ENCODE measurements at regions not wholly inside any gene's neighbourhood (a gene's known extent, or its start where the extent isn't known, plus 50 kb on each side); places are given as distances from the start of the nearest gene placed in this dataset.

DNA sequence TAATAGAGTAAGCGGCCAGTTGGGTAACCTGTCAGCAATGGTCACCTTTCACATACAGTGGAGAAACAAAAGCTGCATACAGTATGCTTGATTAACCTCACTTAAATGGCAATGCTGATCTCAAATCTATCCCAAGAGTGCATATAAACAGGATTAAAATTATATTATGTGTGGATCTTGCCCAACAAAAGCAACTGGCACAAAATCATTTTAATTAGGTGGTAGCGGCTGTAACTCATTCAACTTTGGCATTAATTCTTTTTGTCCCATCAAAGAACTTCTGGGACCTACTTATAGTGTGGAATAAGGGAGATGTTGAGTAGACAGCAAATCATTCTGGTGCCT lies 167.8 kb upstream of the VRK2 start:
- Mint-ChIP-seq H3K4me1 (no peaks in the 10 kb centered on the region), H3K36me3 (no peaks in the 10 kb centered on the region), H3K4me3 (no peak overlapping the region), H3K27me3 (no peaks in the 10 kb centered on the region), H3K9me3 (no peaks in the 10 kb centered on the region), H3K27ac (no peak overlapping the region)
- Histone ChIP-seq H3K36me3 (ENCODE audit: control insufficient read depth, insufficient read depth, low read length) (no peaks in the 10 kb centered on the region), H3K9me3 (ENCODE audit: control insufficient read depth in 2 of 2, low read length in 2 of 2) (no peaks in the 10 kb centered on the region), H3K27me3 (ENCODE audit: control insufficient read depth, insufficient read depth, low read length) (no peaks in the 10 kb centered on the region), H3K4me3 (ENCODE audit: low read depth, low read length) (no peak overlapping the region), H3K4me1 (ENCODE audit: control insufficient read depth, insufficient read depth, low read length, poor library complexity, severe bottlenecking) (no peaks in the 10 kb centered on the region), H3K27ac (ENCODE audit: insufficient read depth, low read length, poor library complexity, severe bottlenecking) (no peak overlapping the region)
- ATAC-seq (ENCODE audit: low read depth in 2 of 2) (no peak), DNase-seq (no peak)

GRCh38 chr2:57880446-57880845 lies 166.2 kb upstream of the VRK2 start:
- no peaks in the 10 kb centered on the region for H3K4me1 Mint-ChIP-seq
- no peak for ATAC-seq (ENCODE audit: low read depth in 2 of 2)
- Histone ChIP-seq H3K4me1 (ENCODE audit: control insufficient read depth, insufficient read depth, low read length, poor library complexity, severe bottlenecking) (no peaks in the 10 kb centered on the region), H3K4me3 (ENCODE audit: low read depth, low read length) (no peak overlapping the region), H3K27ac (ENCODE audit: insufficient read depth, low read length, poor library complexity, severe bottlenecking) (no peak overlapping the region), H3K36me3 (ENCODE audit: control insufficient read depth, insufficient read depth, low read length) (no peaks in the 10 kb centered on the region), H3K9me3 (ENCODE audit: control insufficient read depth in 2 of 2, low read length in 2 of 2) (no peaks in the 10 kb centered on the region), H3K27me3 (ENCODE audit: control insufficient read depth, insufficient read depth, low read length) (no peaks in the 10 kb centered on the region)
- no peak for DNase-seq
- H3K27ac Mint-ChIP-seq: no peak overlapping the region
- H3K27me3 Mint-ChIP-seq: no peaks in the 10 kb centered on the region
- no peaks in the 10 kb centered on the region for H3K36me3 Mint-ChIP-seq
- no peaks in the 10 kb centered on the region for H3K9me3 Mint-ChIP-seq
- H3K4me3 Mint-ChIP-seq: no peak overlapping the region

GRCh38 chr2:57880967-57881366 lies 165.6 kb upstream of the VRK2 start:
- Mint-ChIP-seq H3K27ac (no peak overlapping the region), H3K4me3 (no peak overlapping the region), H3K9me3 (no peaks in the 10 kb centered on the region), H3K36me3 (no peaks in the 10 kb centered on the region), H3K27me3 (no peaks in the 10 kb centered on the region), H3K4me1 (no peaks in the 10 kb centered on the region)
- no peak overlapping the region for H3K27ac ChIP-seq (ENCODE audit: insufficient read depth, low read length, poor library complexity, severe bottlenecking)
- no peak overlapping the region for H3K4me3 ChIP-seq (ENCODE audit: low read depth, low read length)
- H3K4me1 ChIP-seq (ENCODE audit: control insufficient read depth, insufficient read depth, low read length, poor library complexity, severe bottlenecking): no peaks in the 10 kb centered on the region
- H3K36me3 ChIP-seq (ENCODE audit: control insufficient read depth, insufficient read depth, low read length): no peaks in the 10 kb centered on the region
- no peak for DNase-seq
- H3K9me3 ChIP-seq (ENCODE audit: control insufficient read depth in 2 of 2, low read length in 2 of 2): no peaks in the 10 kb centered on the region
- no peaks in the 10 kb centered on the region for H3K27me3 ChIP-seq (ENCODE audit: control insufficient read depth, insufficient read depth, low read length)
- no peak for ATAC-seq (ENCODE audit: low read depth in 2 of 2)

GRCh38 chr2:57881998-57882888 lies 164.4 kb upstream of the VRK2 start:
- H3K36me3 ChIP-seq (ENCODE audit: control insufficient read depth, insufficient read depth, low read length): no peaks in the 10 kb centered on the region
- H3K27ac Mint-ChIP-seq: no peak overlapping the region
- H3K4me1 Mint-ChIP-seq: no peaks in the 10 kb centered on the region
- no peak overlapping the region for H3K4me3 Mint-ChIP-seq
- H3K4me3 ChIP-seq (ENCODE audit: low read depth, low read length): no peak overlapping the region
- ATAC-seq (ENCODE audit: low read depth in 2 of 2): no peak
- no peaks in the 10 kb centered on the region for H3K27me3 ChIP-seq (ENCODE audit: control insufficient read depth, insufficient read depth, low read length)
- H3K27ac ChIP-seq (ENCODE audit: insufficient read depth, low read length, poor library complexity, severe bottlenecking): no peak overlapping the region
- no peaks in the 10 kb centered on the region for H3K9me3 ChIP-seq (ENCODE audit: control insufficient read depth in 2 of 2, low read length in 2 of 2)
- no peaks in the 10 kb centered on the region for H3K4me1 ChIP-seq (ENCODE audit: control insufficient read depth, insufficient read depth, low read length, poor library complexity, severe bottlenecking)
- no peaks in the 10 kb centered on the region for H3K36me3 Mint-ChIP-seq
- no peaks in the 10 kb centered on the region for H3K9me3 Mint-ChIP-seq
- no peaks in the 10 kb centered on the region for H3K27me3 Mint-ChIP-seq
- DNase-seq: no peak

GRCh38 chr2:57882895-57883515 lies 163.6 kb upstream of the VRK2 start:
- no peaks in the 10 kb centered on the region for H3K9me3 ChIP-seq (ENCODE audit: control insufficient read depth in 2 of 2, low read length in 2 of 2)
- H3K27ac ChIP-seq (ENCODE audit: insufficient read depth, low read length, poor library complexity, severe bottlenecking): no peak overlapping the region
- Mint-ChIP-seq H3K27ac (no peak overlapping the region), H3K4me1 (no peaks in the 10 kb centered on the region), H3K36me3 (no peaks in the 10 kb centered on the region), H3K9me3 (no peaks in the 10 kb centered on the region), H3K27me3 (peaks cover 2% of the 10 kb centered on the region), H3K4me3 (no peak overlapping the region)
- H3K4me3 ChIP-seq (ENCODE audit: low read depth, low read length): no peak overlapping the region
- H3K4me1 ChIP-seq (ENCODE audit: control insufficient read depth, insufficient read depth, low read length, poor library complexity, severe bottlenecking): no peaks in the 10 kb centered on the region
- peaks cover 1% of the 10 kb centered on the region for H3K27me3 ChIP-seq (ENCODE audit: control insufficient read depth, insufficient read depth, low read length)
- DNase-seq: no peak
- no peaks in the 10 kb centered on the region for H3K36me3 ChIP-seq (ENCODE audit: control insufficient read depth, insufficient read depth, low read length)
- ATAC-seq (ENCODE audit: low read depth in 2 of 2): no peak

GRCh38 chr2:57884281-57884680 lies 162.3 kb upstream of the VRK2 start:
- H3K27ac Mint-ChIP-seq: no peak overlapping the region
- H3K4me3 Mint-ChIP-seq: no peak overlapping the region

DNA sequence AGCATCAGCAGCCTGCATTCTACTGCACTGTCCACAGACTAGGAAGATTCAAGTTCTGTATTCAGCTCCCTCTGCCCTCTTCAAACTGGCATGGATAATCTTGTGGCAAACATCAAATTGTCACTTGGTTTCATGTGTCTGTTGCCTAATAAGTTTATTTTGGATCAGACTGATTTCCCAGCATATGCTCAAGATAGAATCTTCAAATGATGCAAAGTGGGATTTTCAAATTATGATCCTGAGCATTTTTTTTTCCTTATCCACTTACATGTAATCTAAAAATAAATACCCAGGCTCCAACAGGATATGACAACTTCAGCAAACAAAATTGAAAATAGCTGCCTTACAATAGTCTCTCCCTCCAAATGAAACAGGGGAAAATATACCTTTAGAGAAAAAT lies 160.9 kb upstream of the VRK2 start:
- Mint-ChIP-seq H3K27me3 (peaks cover 5% of the 10 kb centered on the region), H3K9me3 (no peaks in the 10 kb centered on the region), H3K36me3 (no peaks in the 10 kb centered on the region), H3K4me1 (no peaks in the 10 kb centered on the region), H3K27ac (no peak overlapping the region), H3K4me3 (no peak overlapping the region)
- no peaks in the 10 kb centered on the region for H3K9me3 ChIP-seq (ENCODE audit: control insufficient read depth in 2 of 2, low read length in 2 of 2)
- H3K27me3 ChIP-seq (ENCODE audit: control insufficient read depth, insufficient read depth, low read length): peaks cover 1% of the 10 kb centered on the region
- DNase-seq (no peak), ATAC-seq (ENCODE audit: low read depth in 2 of 2) (no peak)
- H3K36me3 ChIP-seq (ENCODE audit: control insufficient read depth, insufficient read depth, low read length): no peaks in the 10 kb centered on the region
- H3K27ac ChIP-seq (ENCODE audit: insufficient read depth, low read length, poor library complexity, severe bottlenecking): no peak overlapping the region
- H3K4me3 ChIP-seq (ENCODE audit: low read depth, low read length): no peak overlapping the region
- H3K4me1 ChIP-seq (ENCODE audit: control insufficient read depth, insufficient read depth, low read length, poor library complexity, severe bottlenecking): no peaks in the 10 kb centered on the region

More at GRCh38 chr2:57884281-57884680, 162.3 kb upstream of the VRK2 start:
- Histone ChIP-seq H3K4me3 (ENCODE audit: low read depth, low read length) (no peak overlapping the region), H3K36me3 (ENCODE audit: control insufficient read depth, insufficient read depth, low read length) (no peaks in the 10 kb centered on the region), H3K4me1 (ENCODE audit: control insufficient read depth, insufficient read depth, low read length, poor library complexity, severe bottlenecking) (no peaks in the 10 kb centered on the region), H3K27ac (ENCODE audit: insufficient read depth, low read length, poor library complexity, severe bottlenecking) (no peak overlapping the region), H3K27me3 (ENCODE audit: control insufficient read depth, insufficient read depth, low read length) (peaks cover 1% of the 10 kb centered on the region), H3K9me3 (ENCODE audit: control insufficient read depth in 2 of 2, low read length in 2 of 2) (no peaks in the 10 kb centered on the region)
- Mint-ChIP-seq H3K4me1 (no peaks in the 10 kb centered on the region), H3K9me3 (no peaks in the 10 kb centered on the region), H3K27me3 (peaks cover 5% of the 10 kb centered on the region), H3K36me3 (no peaks in the 10 kb centered on the region)
- ATAC-seq (ENCODE audit: low read depth in 2 of 2): no peak
- no peak for DNase-seq

All from CD4-positive, CD25-positive, alpha-beta regulatory T cell (primary cell).